Neural progenitor cell (in vitro differentiated cells): ENCODE measurements at regions not wholly inside any gene's neighbourhood (a gene's known extent, or its start where the extent isn't known, plus 50 kb on each side); places are given as distances from the start of the nearest gene placed in this dataset.

Source experiments
- CTCF ChIP-seq: fragments of 200-600 bp; sonication (generic); IDR thresholded peaks from 2 replicates; pipeline ENCODE4 v1.5.1; 2017; ENCODE audit warnings: antibody characterized with exemption, mild to moderate bottlenecking
- EZH2 ChIP-seq: fragments of 200-600 bp; sonication (generic); IDR thresholded peaks from 2 replicates; pipeline ENCODE4 v1.6.1; 2017; ENCODE audit warnings: antibody characterized with exemption, mild to moderate bottlenecking, moderate library complexity
- EZH2phosphoT487 ChIP-seq: fragments of 200-600 bp; sonication (generic); IDR thresholded peaks from 2 replicates; pipeline ENCODE4 v1.6.1; 2017; ENCODE audit warnings: antibody characterized with exemption

- no peak for TF ChIP-seq CTCF
- no peak for TF ChIP-seq EZH2
- TF ChIP-seq EZH2phosphoT487, result no peak
These were observed 222.3 kb upstream of the TMTC1 start for GRCh38 chr12:30006021-30006420.
